KMS-11 (cell line): ENCODE measurements at regions not wholly inside any gene's neighbourhood (a gene's known extent, or its start where the extent isn't known, plus 50 kb on each side); places are given as distances from the start of the nearest gene placed in this dataset.
"Not testable (repeated sequence)": the region's sequence is repeated elsewhere in the genome, so short reads cannot be mapped to it uniquely, and the experiment has no call there.

ENCODE experiments used
- H2AFZ ChIP-seq: fragments of 200-600 bp; sonication (generic); 2 replicates; pipeline ENCODE4 v1.6.1; 2016; ENCODE audit warnings: antibody characterized with exemption, mixed run types, low read depth
- H3K27ac ChIP-seq: fragments of 200-600 bp; sonication (generic); 2 replicates; pipeline ENCODE4 v1.6.1; 2016; ENCODE audit warnings: mild to moderate bottlenecking, mixed run types
- H3K27me3 ChIP-seq: fragments of 200-600 bp; sonication (generic); 2 replicates; pipeline ENCODE4 v1.6.1; 2017; ENCODE audit warnings: mild to moderate bottlenecking, low read depth, mixed run types, moderate library complexity; ENCODE audit not compliant: insufficient read depth
- H3K36me3 ChIP-seq: fragments of 200-600 bp; sonication (generic); 2 replicates; pipeline ENCODE4 v1.6.1; 2017; ENCODE audit warnings: mild to moderate bottlenecking, mixed run types; ENCODE audit not compliant: insufficient read depth
- H3K4me1 ChIP-seq: fragments of 200-600 bp; sonication (generic); 2 replicates; pipeline ENCODE4 v1.6.1; 2016; ENCODE audit warnings: mild to moderate bottlenecking, low read depth, mixed run types; ENCODE audit not compliant: poor library complexity, severe bottlenecking
- H3K4me2 ChIP-seq: fragments of 200-600 bp; sonication (generic); 2 replicates; pipeline ENCODE4 v1.7.0; 2016; ENCODE audit warnings: mild to moderate bottlenecking, mixed run types
- H3K4me3 ChIP-seq: fragments of 200-600 bp; sonication (generic); IDR thresholded peaks from 2 replicates; pipeline ENCODE4 v1.6.1; 2017; ENCODE audit warnings: low read depth, low read length, mixed read lengths; ENCODE audit not compliant: insufficient read depth
- H3K79me2 ChIP-seq: fragments of 200-600 bp; sonication (generic); 2 replicates; pipeline ENCODE4 v1.6.1; 2016; ENCODE audit warnings: low read depth, mixed run types; ENCODE audit not compliant: insufficient read depth
- H3K9ac ChIP-seq: fragments of 200-600 bp; sonication (generic); 2 replicates; pipeline ENCODE4 v1.6.1; 2016; ENCODE audit warnings: mild to moderate bottlenecking, mixed run types
- H4K20me1 ChIP-seq: fragments of 200-600 bp; sonication (generic); 2 replicates; pipeline ENCODE4 v1.6.1; 2016; ENCODE audit warnings: mild to moderate bottlenecking, mixed run types; ENCODE audit not compliant: insufficient read depth
- TF ChIP-seq, protein P1 (sequence below): fragments of 200-600 bp; sonication (generic); conservative IDR thresholded peaks from 2 replicates; pipeline ENCODE4 v1.6.1; 2017; ENCODE audit warnings: low read depth, mild to moderate bottlenecking, antibody characterized with exemption, low read length, moderate library complexity, mixed read lengths

DNA sequence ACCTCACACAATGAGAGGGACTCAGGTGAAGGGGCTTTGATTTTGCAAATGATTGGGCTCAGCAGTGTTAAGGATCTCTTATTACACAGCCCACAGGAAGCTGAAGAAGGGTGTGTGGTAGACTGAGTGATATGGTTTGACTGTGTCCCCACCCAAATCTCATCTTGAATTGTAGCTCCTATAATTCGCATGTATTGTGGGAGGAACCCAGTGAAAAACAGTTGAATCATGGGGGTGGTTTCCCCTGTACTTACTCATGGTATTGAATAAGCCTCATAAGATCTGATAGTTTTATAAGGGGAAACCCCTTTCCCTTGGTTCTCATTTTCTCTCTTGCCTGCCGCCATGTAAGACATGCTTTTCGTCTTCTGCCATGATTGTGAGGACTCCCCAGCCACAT lies 132.5 kb upstream of the FBXL7 start:
- no peak overlapping the region for H3K27ac ChIP-seq
- no peak overlapping the region for H3K4me3 ChIP-seq
- no peak overlapping the region for H3K9ac ChIP-seq
- H3K4me1 ChIP-seq, result peaks cover 14% of the 10 kb centered on the region
- no peaks in the 10 kb centered on the region for H3K79me2 ChIP-seq
- no peaks in the 10 kb centered on the region for H3K27me3 ChIP-seq
- peak overlapping the region; percentile 29; the same call in 1 of the 2 replicates for H2AFZ ChIP-seq
- TF ChIP-seq, protein P1, sequence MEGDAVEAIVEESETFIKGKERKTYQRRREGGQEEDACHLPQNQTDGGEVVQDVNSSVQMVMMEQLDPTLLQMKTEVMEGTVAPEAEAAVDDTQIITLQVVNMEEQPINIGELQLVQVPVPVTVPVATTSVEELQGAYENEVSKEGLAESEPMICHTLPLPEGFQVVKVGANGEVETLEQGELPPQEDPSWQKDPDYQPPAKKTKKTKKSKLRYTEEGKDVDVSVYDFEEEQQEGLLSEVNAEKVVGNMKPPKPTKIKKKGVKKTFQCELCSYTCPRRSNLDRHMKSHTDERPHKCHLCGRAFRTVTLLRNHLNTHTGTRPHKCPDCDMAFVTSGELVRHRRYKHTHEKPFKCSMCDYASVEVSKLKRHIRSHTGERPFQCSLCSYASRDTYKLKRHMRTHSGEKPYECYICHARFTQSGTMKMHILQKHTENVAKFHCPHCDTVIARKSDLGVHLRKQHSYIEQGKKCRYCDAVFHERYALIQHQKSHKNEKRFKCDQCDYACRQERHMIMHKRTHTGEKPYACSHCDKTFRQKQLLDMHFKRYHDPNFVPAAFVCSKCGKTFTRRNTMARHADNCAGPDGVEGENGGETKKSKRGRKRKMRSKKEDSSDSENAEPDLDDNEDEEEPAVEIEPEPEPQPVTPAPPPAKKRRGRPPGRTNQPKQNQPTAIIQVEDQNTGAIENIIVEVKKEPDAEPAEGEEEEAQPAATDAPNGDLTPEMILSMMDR, result no peak
- H3K36me3 ChIP-seq, result no peaks in the 10 kb centered on the region
- no peaks in the 10 kb centered on the region for H4K20me1 ChIP-seq
- peak overlapping the region; percentile 41; the same call in 1 of the 2 replicates for H3K4me2 ChIP-seq

DNA sequence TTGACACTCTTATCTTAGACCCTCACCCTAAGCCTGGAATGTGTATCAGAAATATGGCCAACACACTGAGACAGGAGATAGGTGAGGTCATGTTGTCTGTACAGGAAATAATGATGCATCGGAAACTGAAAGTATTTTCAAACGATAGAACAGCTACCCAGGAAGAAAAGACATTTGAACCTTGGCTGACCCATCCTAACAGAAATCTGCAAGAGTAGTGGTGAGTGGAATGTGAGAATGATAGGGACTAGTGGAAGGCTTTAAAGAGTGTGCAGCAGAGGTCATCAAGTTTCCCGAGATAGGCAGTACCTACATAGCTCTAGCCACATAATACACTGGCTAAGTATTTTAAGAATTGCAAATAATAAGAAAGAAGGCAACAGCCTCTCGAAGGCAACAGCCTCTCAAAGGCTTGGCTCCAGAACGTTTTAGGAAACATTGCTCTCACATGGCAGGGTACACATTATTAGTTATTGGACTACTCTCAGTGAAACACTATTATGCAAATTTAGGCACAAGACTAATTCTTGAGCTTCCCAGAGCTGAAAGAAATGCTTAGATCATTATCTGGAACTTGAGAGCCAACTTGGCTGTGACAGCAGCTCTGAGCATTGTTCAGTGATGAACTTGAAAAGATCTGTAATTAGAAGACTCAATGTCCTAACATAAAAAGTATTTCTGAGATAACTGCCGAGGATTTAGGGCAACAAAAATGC lies 133.1 kb upstream of the FBXL7 start:
- peak overlapping the region; percentile 29 for H2AFZ ChIP-seq
- H3K4me3 ChIP-seq, result no peak overlapping the region
- no peaks in the 10 kb centered on the region for H3K79me2 ChIP-seq
- no peaks in the 10 kb centered on the region for H4K20me1 ChIP-seq
- no peaks in the 10 kb centered on the region for H3K36me3 ChIP-seq
- TF ChIP-seq, protein P1, result no peak
- H3K27ac ChIP-seq, result no peak overlapping the region
- no peaks in the 10 kb centered on the region for H3K27me3 ChIP-seq
- peak overlapping the region; percentile 41 for H3K4me2 ChIP-seq
- H3K9ac ChIP-seq, result no peak overlapping the region
- H3K4me1 ChIP-seq, result peaks cover 14% of the 10 kb centered on the region

DNA sequence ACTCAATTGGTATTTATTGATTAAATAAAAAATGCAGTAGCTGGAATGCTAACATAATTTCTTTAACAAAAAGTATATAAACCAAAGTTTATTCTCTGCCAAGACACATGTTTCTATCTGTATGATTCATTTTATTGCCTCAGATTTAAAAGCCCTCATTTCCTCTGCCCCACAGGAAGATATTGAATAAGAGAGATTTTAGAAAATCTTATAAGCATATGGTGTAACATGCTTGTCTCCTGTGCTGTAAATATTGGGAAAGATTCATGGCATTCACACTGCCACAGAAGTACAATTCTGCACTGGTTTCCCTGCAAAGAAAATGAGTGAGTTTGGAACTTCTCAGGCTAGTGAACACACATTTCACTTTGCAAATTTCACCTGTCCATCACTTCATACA lies 134.9 kb upstream of the FBXL7 start:
- peaks cover 14% of the 10 kb centered on the region for H3K4me1 ChIP-seq
- no peaks in the 10 kb centered on the region for H3K27me3 ChIP-seq
- H3K9ac ChIP-seq, result no peak overlapping the region
- H3K27ac ChIP-seq, result no peak overlapping the region
- no peaks in the 10 kb centered on the region for H3K36me3 ChIP-seq
- H3K4me3 ChIP-seq, result no peak overlapping the region
- TF ChIP-seq, protein P1, result no peak
- H3K4me2 ChIP-seq, result no peak overlapping the region
- H4K20me1 ChIP-seq, result no peaks in the 10 kb centered on the region
- no peak overlapping the region for H2AFZ ChIP-seq
- no peaks in the 10 kb centered on the region for H3K79me2 ChIP-seq

DNA sequence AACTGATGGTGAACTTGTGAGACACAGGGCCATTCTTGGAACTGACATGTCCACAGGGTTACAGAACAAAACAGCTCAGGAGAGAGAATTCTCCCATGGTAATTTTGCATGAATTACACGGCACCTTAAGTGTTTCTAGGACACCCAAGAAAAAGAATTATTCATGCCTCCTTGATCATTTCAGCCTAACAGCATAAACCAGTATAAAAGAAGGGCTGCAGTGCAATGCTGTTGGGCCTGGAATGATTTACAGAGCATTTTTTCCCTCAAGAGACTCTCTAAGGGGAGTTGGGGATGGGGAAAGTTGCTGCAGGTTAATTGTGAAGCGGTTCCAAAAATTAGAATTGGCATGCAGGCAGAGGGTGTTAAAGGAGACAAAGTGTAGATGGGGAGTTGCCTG lies 136.4 kb upstream of the FBXL7 start:
- H3K4me3 ChIP-seq, result no peak overlapping the region
- no peak overlapping the region for H2AFZ ChIP-seq
- no peak overlapping the region for H3K4me2 ChIP-seq
- no peaks in the 10 kb centered on the region for H3K36me3 ChIP-seq
- no peaks in the 10 kb centered on the region for H3K27me3 ChIP-seq
- TF ChIP-seq, protein P1, result no peak
- H3K9ac ChIP-seq, result no peak overlapping the region
- no peak overlapping the region for H3K27ac ChIP-seq
- peaks cover 14% of the 10 kb centered on the region for H3K4me1 ChIP-seq
- H4K20me1 ChIP-seq, result no peaks in the 10 kb centered on the region
- no peaks in the 10 kb centered on the region for H3K79me2 ChIP-seq

DNA sequence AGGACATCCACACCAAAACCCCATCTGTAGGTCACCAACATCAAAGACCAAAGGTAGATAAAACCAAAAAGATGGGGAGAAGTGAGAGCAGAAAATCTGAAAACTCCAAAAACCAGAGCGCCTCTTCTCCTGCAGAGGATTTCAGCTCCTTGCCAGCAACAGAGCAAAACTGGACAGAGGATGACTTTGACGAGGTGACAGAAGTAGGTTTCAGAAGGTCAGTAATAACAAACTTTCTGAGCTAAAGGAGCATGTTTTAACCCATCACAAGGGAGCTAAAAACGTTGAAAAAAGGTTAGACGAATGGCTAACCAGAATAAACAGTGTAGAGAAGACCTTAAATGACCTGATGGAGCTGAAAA lies 142.9 kb upstream of the FBXL7 start:
- H2AFZ ChIP-seq, H3K36me3 ChIP-seq, H3K4me1 ChIP-seq, H3K4me2 ChIP-seq, H3K27me3 ChIP-seq, H3K27ac ChIP-seq, H4K20me1 ChIP-seq, H3K9ac ChIP-seq, H3K4me3 ChIP-seq, H3K79me2 ChIP-seq: not testable (repeated sequence)

DNA sequence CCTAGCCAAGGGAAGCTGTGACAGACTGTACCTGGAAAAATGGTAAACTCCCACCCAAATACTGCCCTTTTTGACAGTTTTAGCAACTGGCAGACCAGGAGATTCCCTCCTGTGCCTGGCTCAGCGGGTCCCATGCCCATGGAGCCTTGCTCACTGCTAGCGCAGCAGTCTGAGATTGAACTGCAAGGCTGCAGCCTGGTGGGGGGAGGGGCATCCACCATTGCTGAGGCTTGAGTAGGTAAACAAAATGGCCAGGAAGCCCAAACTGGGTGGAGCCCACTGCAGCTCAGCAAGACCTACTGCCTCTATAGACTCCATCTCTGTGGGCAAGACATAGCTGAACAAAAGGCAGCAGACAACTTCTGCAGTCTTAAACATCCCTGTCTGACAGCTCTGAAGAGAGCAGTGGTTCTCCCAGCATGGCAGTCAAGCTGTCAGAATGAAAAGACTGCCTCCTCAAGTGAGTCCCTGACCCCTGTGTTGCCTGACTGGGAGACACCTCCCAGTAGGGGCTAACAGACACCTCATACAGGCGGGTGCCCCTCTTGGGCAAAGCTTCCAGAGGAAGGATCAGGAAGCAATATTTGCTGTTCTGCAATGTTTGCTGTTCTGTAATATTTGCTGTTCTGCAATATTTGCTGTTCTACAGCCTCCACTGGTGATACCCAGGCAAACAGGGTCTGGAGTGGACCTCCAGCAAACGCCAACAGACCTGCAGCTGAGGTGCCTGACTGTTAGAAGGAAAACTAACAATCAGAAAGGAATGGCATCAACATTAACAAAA lies 143.5 kb upstream of the FBXL7 start:
- H3K27me3 ChIP-seq, H3K27ac ChIP-seq, H3K79me2 ChIP-seq, H2AFZ ChIP-seq, H3K9ac ChIP-seq, H3K4me2 ChIP-seq, H3K4me1 ChIP-seq, H3K4me3 ChIP-seq, H3K36me3 ChIP-seq, H4K20me1 ChIP-seq: not testable (repeated sequence)
